Neural progenitor cell (in vitro differentiated cells): ENCODE measurements at regions not wholly inside any gene's neighbourhood (a gene's known extent, or its start where the extent isn't known, plus 50 kb on each side); places are given as distances from the start of the nearest gene placed in this dataset.

Experiments
- CTCF ChIP-seq: fragments of 200-600 bp; sonication (generic); IDR thresholded peaks from 2 replicates; pipeline ENCODE4 v1.5.1; 2017; ENCODE audit warnings: antibody characterized with exemption, mild to moderate bottlenecking
- EZH2 ChIP-seq: fragments of 200-600 bp; sonication (generic); IDR thresholded peaks from 2 replicates; pipeline ENCODE4 v1.6.1; 2017; ENCODE audit warnings: antibody characterized with exemption, mild to moderate bottlenecking, moderate library complexity

- TF ChIP-seq CTCF (no peak), EZH2 (no peak)
Observed at GRCh38 chr9:73093740-73094379, 57.8 kb upstream of the ANXA1 start.
